Esophagus squamous epithelium (tissue), 5 donors: ENCODE measurements at regions not wholly inside any gene's neighbourhood (a gene's known extent, or its start where the extent isn't known, plus 50 kb on each side); places are given as distances from the start of the nearest gene placed in this dataset.

ENCODE experiments used
- DNase-seq: peaks from one replicate; lab custom pipeline; 2025; lab: John Stamatoyannopoulos, UW
- H3K27ac ChIP-seq, 4 donors: fragments of 200-600 bp; sonication (generic); one replicate each; pipeline ENCODE4 v1.5.1; 2016 to 2019; ENCODE audit warnings: mild to moderate bottlenecking in 1 of 4
- H3K27me3 ChIP-seq, 4 donors: fragments of 200-600 bp; sonication (generic); 1 replicate in 3 of 4; 2 replicates in 1 of 4; pipeline versions ENCODE4 v1.5.1 to v1.6.0; 2017 to 2021; ENCODE audit warnings: antibody characterized with exemption in 1 of 4
- H3K36me3 ChIP-seq, 3 donors: fragments of 200-600 bp; sonication (generic); one replicate each; pipeline ENCODE4 v1.5.1; 2016 to 2019
- H3K4me1 ChIP-seq, 3 donors: fragments of 200-600 bp; sonication (generic); one replicate each; pipeline ENCODE4 v1.5.1; 2017 to 2019
- H3K4me3 ChIP-seq, 4 donors: fragments of 200-600 bp; sonication (generic); 1 replicate in 3 of 4; 2 replicates in 1 of 4; pipeline ENCODE4 v1.5.1; 2016 to 2019; ENCODE audit warnings: mild to moderate bottlenecking in 2 of 4, moderate library complexity in 1 of 4
- H3K9me3 ChIP-seq, 3 donors: fragments of 200-600 bp; sonication (generic); one replicate each; pipeline ENCODE4 v1.5.1; 2016 to 2019
- POLR2A ChIP-seq, 4 donors: fragments of 450-650 bp; IDR thresholded peaks; one replicate each; pipeline ENCODE4 v1.6.1; 2017; ENCODE audit warnings: antibody characterized with exemption in 4 of 4, mild to moderate bottlenecking in 4 of 4, moderate library complexity in 3 of 4
- WGBS, 2 donors: methylation state at CpG; one replicate each; pipeline ENCODE4 v1.1.5; 2018; 5-methylcytosine and 5-hydroxymethylcytosine counted together
- intact Hi-C: fragments of 100-400 bp; cut with DNase I; formaldehyde crosslinking; loops from one replicate; pipeline ENCODE4 v1.15.0; 2022
- TF ChIP-seq, protein P1 (sequence below), 6 experiments: fragments of 450-650 bp in 4 of 6; fragments of 200-600 bp in 2 of 6; sonication (generic) in 2 of 6; IDR thresholded peaks; one replicate each; pipeline ENCODE4 v1.5.1; 2016 to 2019; ENCODE audit warnings: antibody characterized with exemption in 6 of 6, mild to moderate bottlenecking in 4 of 6, moderate library complexity in 4 of 6
- donor health status: DM: yes; HTN: yes; CAD: no.

- no peak for TF ChIP-seq POLR2A (IDR thresholded peaks at IDR 0.05)
- TF ChIP-seq, protein P1, sequence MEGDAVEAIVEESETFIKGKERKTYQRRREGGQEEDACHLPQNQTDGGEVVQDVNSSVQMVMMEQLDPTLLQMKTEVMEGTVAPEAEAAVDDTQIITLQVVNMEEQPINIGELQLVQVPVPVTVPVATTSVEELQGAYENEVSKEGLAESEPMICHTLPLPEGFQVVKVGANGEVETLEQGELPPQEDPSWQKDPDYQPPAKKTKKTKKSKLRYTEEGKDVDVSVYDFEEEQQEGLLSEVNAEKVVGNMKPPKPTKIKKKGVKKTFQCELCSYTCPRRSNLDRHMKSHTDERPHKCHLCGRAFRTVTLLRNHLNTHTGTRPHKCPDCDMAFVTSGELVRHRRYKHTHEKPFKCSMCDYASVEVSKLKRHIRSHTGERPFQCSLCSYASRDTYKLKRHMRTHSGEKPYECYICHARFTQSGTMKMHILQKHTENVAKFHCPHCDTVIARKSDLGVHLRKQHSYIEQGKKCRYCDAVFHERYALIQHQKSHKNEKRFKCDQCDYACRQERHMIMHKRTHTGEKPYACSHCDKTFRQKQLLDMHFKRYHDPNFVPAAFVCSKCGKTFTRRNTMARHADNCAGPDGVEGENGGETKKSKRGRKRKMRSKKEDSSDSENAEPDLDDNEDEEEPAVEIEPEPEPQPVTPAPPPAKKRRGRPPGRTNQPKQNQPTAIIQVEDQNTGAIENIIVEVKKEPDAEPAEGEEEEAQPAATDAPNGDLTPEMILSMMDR (IDR thresholded peaks at IDR 0.05), result no peak
These were observed 928.4 kb downstream of the TMTC2 start for GRCh38 chr12:83615152-83615551.

GRCh38 chr12:83613586-83614110 lies 926.9 kb downstream of the TMTC2 start:
- Histone ChIP-seq H3K27me3 (no peaks in the 10 kb centered on the region), H3K4me3 (no peak overlapping the region), H3K9me3 (no peaks in the 10 kb centered on the region), H3K4me1 (no peaks in the 10 kb centered on the region), H3K27ac (no peak overlapping the region), H3K36me3 (no peaks in the 10 kb centered on the region)
- no peak for DNase-seq
- intact Hi-C loops, result no loop called here
- 35 to 50% methylated on average over 3 of the region's 3 CpGs for WGBS, 2 donors
- TF ChIP-seq, protein P1 (IDR thresholded peaks at IDR 0.05), result no peak
- TF ChIP-seq POLR2A (IDR thresholded peaks at IDR 0.05), result no peak

More at GRCh38 chr12:83615152-83615551, 928.4 kb downstream of the TMTC2 start:
- no peak for DNase-seq
- no peak overlapping the region for H3K27ac ChIP-seq
- intact Hi-C loops, result no loop called here
- no peaks in the 10 kb centered on the region for H3K4me1 ChIP-seq
- no peaks in the 10 kb centered on the region for H3K9me3 ChIP-seq
- no peaks in the 10 kb centered on the region for H3K27me3 ChIP-seq
- no peaks in the 10 kb centered on the region for H3K36me3 ChIP-seq
- 73 to 93% methylated on average over 1 of the region's 1 CpG for WGBS, 2 donors
- H3K4me3 ChIP-seq, result no peak overlapping the region

GRCh38 chr12:83603106-83603505 lies 916.4 kb downstream of the TMTC2 start:
- no peak for TF ChIP-seq POLR2A (IDR thresholded peaks at IDR 0.05)
- TF ChIP-seq, protein P1 (IDR thresholded peaks at IDR 0.05), result no peak
- no peak overlapping the region for H3K4me3 ChIP-seq
- intact Hi-C loops, result no loop called here
- no peak overlapping the region for H3K27ac ChIP-seq
- peaks cover 0 to 19% (median 0%) of the 10 kb centered on the region in 3 donors for H3K9me3 ChIP-seq
- H3K27me3 ChIP-seq, result no peaks in the 10 kb centered on the region
- no peaks in the 10 kb centered on the region for H3K4me1 ChIP-seq
- H3K36me3 ChIP-seq, result no peaks in the 10 kb centered on the region
- no peak for DNase-seq
- WGBS, 2 donors, result 79 to 96% methylated on average over 1 of the region's 1 CpG

GRCh38 chr12:83575326-83575725 lies 888.6 kb downstream of the TMTC2 start:
- H3K4me3 ChIP-seq, result no peak overlapping the region
- no peak for DNase-seq
- TF ChIP-seq, protein P1 (IDR thresholded peaks at IDR 0.05), result no peak
- TF ChIP-seq POLR2A (IDR thresholded peaks at IDR 0.05), result no peak
- WGBS, 2 donors, result 66 to 74% methylated on average over 3 of the region's 3 CpGs
- H3K27me3 ChIP-seq, result no peaks in the 10 kb centered on the region
- H3K4me1 ChIP-seq, result peaks cover 0 to 4% (median 0%) of the 10 kb centered on the region in 3 donors
- H3K9me3 ChIP-seq, result no peaks in the 10 kb centered on the region
- H3K27ac ChIP-seq, result no peak overlapping the region
- no peaks in the 10 kb centered on the region for H3K36me3 ChIP-seq
- intact Hi-C loops, result no loop called here

DNA sequence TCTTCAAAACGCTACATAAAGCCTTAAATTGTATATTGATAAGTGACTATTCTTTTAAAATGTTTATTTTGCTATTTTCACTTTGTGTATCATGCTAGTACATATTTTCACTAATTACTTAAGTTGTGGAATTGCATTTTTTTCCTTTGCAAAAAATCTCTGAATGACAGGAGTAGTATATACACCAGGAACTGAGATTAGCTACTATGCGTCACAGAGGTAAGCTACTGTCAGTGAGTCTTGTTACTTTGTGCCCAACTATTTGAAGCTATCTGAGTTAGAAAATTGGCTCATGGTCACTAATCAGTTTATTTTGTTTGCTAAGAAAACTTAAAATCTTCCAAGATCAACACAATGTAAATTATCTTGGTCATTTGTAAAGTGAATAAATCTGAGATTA lies 887.4 kb downstream of the TMTC2 start:
- TF ChIP-seq POLR2A (IDR thresholded peaks at IDR 0.05), result no peak
- TF ChIP-seq, protein P1 (IDR thresholded peaks at IDR 0.05), result no peak
- H3K27ac ChIP-seq, result peak overlapping the region in 1 of 4 donors; percentile 34

More for the DNA sequence above, 887.4 kb downstream of the TMTC2 start:
- H3K9me3 ChIP-seq, result no peaks in the 10 kb centered on the region
- H3K4me1 ChIP-seq, result peaks cover 0 to 4% (median 0%) of the 10 kb centered on the region in 3 donors
- no peak overlapping the region for H3K4me3 ChIP-seq
- H3K36me3 ChIP-seq, result no peaks in the 10 kb centered on the region
- intact Hi-C loops, result no loop called here
- H3K27me3 ChIP-seq, result no peaks in the 10 kb centered on the region
- 66 to 74% methylated on average over 2 of the region's 2 CpGs for WGBS, 2 donors
- DNase-seq, result no peak
